ENCODE measurements at regions not wholly inside any gene's neighbourhood (a gene's known extent, or its start where the extent isn't known, plus 50 kb on each side); places are given as distances from the start of the nearest gene placed in this dataset.

GRCh38 chr21:18144339-18144738 is 100.3 kb upstream of the CHODL start:
- H3K9me3 ChIP-seq (ENCODE audit: severe bottlenecking): no peaks in the 10 kb centered on the region
- DNase-seq: no peak
- H3K27me3 ChIP-seq (ENCODE audit: insufficient read depth, low read depth, severe bottlenecking): no peaks in the 10 kb centered on the region
- H3K27ac ChIP-seq: no peak overlapping the region
- no peak overlapping the region for H3K4me3 ChIP-seq (ENCODE audit: low read depth, low read length)
- H3K36me3 ChIP-seq: no peaks in the 10 kb centered on the region
- no peak for TF ChIP-seq CTCF (IDR thresholded peaks at IDR 0.05; ENCODE audit: low read depth, low read length)

GRCh38 chr21:18142655-18143054 is 102.0 kb upstream of the CHODL start:
- H3K27ac ChIP-seq: no peak overlapping the region
- H3K9me3 ChIP-seq (ENCODE audit: severe bottlenecking): no peaks in the 10 kb centered on the region
- DNase-seq: no peak
- no peak overlapping the region for H3K4me3 ChIP-seq (ENCODE audit: low read depth, low read length)
- no peak for TF ChIP-seq CTCF (IDR thresholded peaks at IDR 0.05; ENCODE audit: low read depth, low read length)
- no peaks in the 10 kb centered on the region for H3K36me3 ChIP-seq
- H3K27me3 ChIP-seq (ENCODE audit: insufficient read depth, low read depth, severe bottlenecking): no peaks in the 10 kb centered on the region

GRCh38 chr21:18138507-18138906 is 106.1 kb upstream of the CHODL start:
- Histone ChIP-seq H3K27ac (no peak overlapping the region), H3K9me3 (ENCODE audit: severe bottlenecking) (no peaks in the 10 kb centered on the region), H3K36me3 (no peaks in the 10 kb centered on the region), H3K27me3 (ENCODE audit: insufficient read depth, low read depth, severe bottlenecking) (no peaks in the 10 kb centered on the region), H3K4me3 (ENCODE audit: low read depth, low read length) (no peak overlapping the region)
- TF ChIP-seq CTCF (IDR thresholded peaks at IDR 0.05; ENCODE audit: low read depth, low read length): no peak
- no peak for DNase-seq

- H3K27me3 ChIP-seq (ENCODE audit: insufficient read depth, low read depth, severe bottlenecking): no peaks in the 10 kb centered on the region
- H3K36me3 ChIP-seq: no peaks in the 10 kb centered on the region
- no peak for DNase-seq
- no peak overlapping the region for H3K27ac ChIP-seq
- no peaks in the 10 kb centered on the region for H3K9me3 ChIP-seq (ENCODE audit: severe bottlenecking)
- TF ChIP-seq CTCF (IDR thresholded peaks at IDR 0.05; ENCODE audit: low read depth, low read length): no peak
- H3K4me3 ChIP-seq (ENCODE audit: low read depth, low read length): no peak overlapping the region
Measured at GRCh38 chr21:18129526-18129925, 115.1 kb upstream of the CHODL start.

GRCh38 chr21:18118566-18118965 is 126.1 kb upstream of the CHODL start:
- H3K27ac ChIP-seq: no peak overlapping the region
- H3K36me3 ChIP-seq: no peaks in the 10 kb centered on the region
- no peak for TF ChIP-seq CTCF (IDR thresholded peaks at IDR 0.05; ENCODE audit: low read depth, low read length)
- H3K4me3 ChIP-seq (ENCODE audit: low read depth, low read length): no peak overlapping the region
- no peaks in the 10 kb centered on the region for H3K27me3 ChIP-seq (ENCODE audit: insufficient read depth, low read depth, severe bottlenecking)
- H3K9me3 ChIP-seq (ENCODE audit: severe bottlenecking): no peaks in the 10 kb centered on the region
- no peak for DNase-seq

GRCh38 chr21:18117176-18117575 is 127.5 kb upstream of the CHODL start:
- DNase-seq: no peak
- Histone ChIP-seq H3K36me3 (no peaks in the 10 kb centered on the region), H3K27me3 (ENCODE audit: insufficient read depth, low read depth, severe bottlenecking) (no peaks in the 10 kb centered on the region), H3K4me3 (ENCODE audit: low read depth, low read length) (no peak overlapping the region), H3K27ac (no peak overlapping the region), H3K9me3 (ENCODE audit: severe bottlenecking) (no peaks in the 10 kb centered on the region)
- no peak for TF ChIP-seq CTCF (IDR thresholded peaks at IDR 0.05; ENCODE audit: low read depth, low read length)
